HG02798 (cell line): ENCODE measurements at regions not wholly inside any gene's neighbourhood (a gene's known extent, or its start where the extent isn't known, plus 50 kb on each side); places are given as distances from the start of the nearest gene placed in this dataset.
A peak's percentile ranks its signal among the peaks of the same experiment; 100 is the strongest.
"Not testable (repeated sequence)": the region's sequence is repeated elsewhere in the genome, so short reads cannot be mapped to it uniquely, and the experiment has no call there.

Experiments used
- ATAC-seq: cut with Tn5 transposase; IDR thresholded peaks from one replicate; pipeline ENCODE4 v1.9.1; 2021; ENCODE audit warnings: mild to moderate bottlenecking; ENCODE audit not compliant: unreplicated experiment, poor library complexity

- no peak for ATAC-seq
Measured at GRCh38 chr6:20263059-20263458, 50.8 kb upstream of the MBOAT1 start.

- ATAC-seq, result no peak
Measured at GRCh38 chr6:20265842-20266241, 53.6 kb upstream of the MBOAT1 start.

- no peak for ATAC-seq
Measured at GRCh38 chr6:20266851-20267608, 54.8 kb upstream of the MBOAT1 start.

GRCh38 chr6:20269181-20269580 lies 56.9 kb upstream of the MBOAT1 start:
- ATAC-seq, result no peak

GRCh38 chr6:20271818-20272217 lies 59.5 kb upstream of the MBOAT1 start:
- no peak for ATAC-seq

GRCh38 chr6:20274137-20274536 lies 61.9 kb upstream of the MBOAT1 start:
- ATAC-seq, result no peak

- not testable (repeated sequence) for ATAC-seq
Measured at GRCh38 chr6:20275837-20276236, 63.6 kb upstream of the MBOAT1 start.

- not testable (repeated sequence) for ATAC-seq
Measured at GRCh38 chr6:20277724-20278123, 65.5 kb upstream of the MBOAT1 start.

- ATAC-seq, result no peak
Measured at GRCh38 chr6:20279051-20279450, 66.8 kb upstream of the MBOAT1 start.

GRCh38 chr6:20279608-20280287 lies 67.5 kb upstream of the MBOAT1 start:
- ATAC-seq, result no peak

- no peak for ATAC-seq
Measured at GRCh38 chr6:20280288-20280621, 68.0 kb upstream of the MBOAT1 start.

- ATAC-seq, result no peak
Measured at GRCh38 chr6:20284672-20285071, 72.4 kb upstream of the MBOAT1 start.

GRCh38 chr6:20286968-20287565 lies 74.8 kb upstream of the MBOAT1 start:
- no peak for ATAC-seq

GRCh38 chr6:20291764-20292580 lies 79.7 kb upstream of the MBOAT1 start:
- peak; percentile 88 for ATAC-seq

GRCh38 chr6:20292905-20293304 lies 80.6 kb upstream of the MBOAT1 start:
- ATAC-seq, result no peak

- ATAC-seq, result no peak
Measured at GRCh38 chr6:20301256-20301655, 89.0 kb upstream of the MBOAT1 start.

GRCh38 chr6:20302168-20302567 lies 89.9 kb upstream of the MBOAT1 start:
- no peak for ATAC-seq

GRCh38 chr6:20302702-20303251 lies 90.5 kb upstream of the MBOAT1 start:
- no peak for ATAC-seq

- no peak for ATAC-seq
Measured at GRCh38 chr6:20306491-20306890, 94.2 kb upstream of the MBOAT1 start.

- no peak for ATAC-seq
Measured at GRCh38 chr6:20309186-20309585, 92.5 kb upstream of the E2F3 start.

- ATAC-seq, result no peak
Measured at GRCh38 chr6:20310185-20310584, 91.5 kb upstream of the E2F3 start.
